Pons (tissue), 1 donor: ENCODE measurements at regions not wholly inside any gene's neighbourhood (a gene's known extent, or its start where the extent isn't known, plus 50 kb on each side); places are given as distances from the start of the nearest gene placed in this dataset.
"Not testable (repeated sequence)": the region's sequence is repeated elsewhere in the genome, so short reads cannot be mapped to it uniquely, and the experiment has no call there.

Experiments used
- DNase-seq: peaks from one replicate; pipeline ENCODE4 v3.0.0-alpha.2; 2016; ENCODE audit warnings: low spot score

- no peak for DNase-seq
Observed at GRCh38 chr13:56459286-56459685, 681.4 kb upstream of the PRR20A start.

- DNase-seq = no peak
Observed at GRCh38 chr13:56501750-56502149, 639.0 kb upstream of the PRR20A start.

- no peak for DNase-seq
Observed at GRCh38 chr13:56510836-56511235, 629.9 kb upstream of the PRR20A start.

GRCh38 chr13:56512336-56512735, 628.4 kb upstream of the PRR20A start:
- DNase-seq = not testable (repeated sequence)

- DNase-seq = no peak
Observed at GRCh38 chr13:56515441-56515840, 625.3 kb upstream of the PRR20A start.

DNA sequence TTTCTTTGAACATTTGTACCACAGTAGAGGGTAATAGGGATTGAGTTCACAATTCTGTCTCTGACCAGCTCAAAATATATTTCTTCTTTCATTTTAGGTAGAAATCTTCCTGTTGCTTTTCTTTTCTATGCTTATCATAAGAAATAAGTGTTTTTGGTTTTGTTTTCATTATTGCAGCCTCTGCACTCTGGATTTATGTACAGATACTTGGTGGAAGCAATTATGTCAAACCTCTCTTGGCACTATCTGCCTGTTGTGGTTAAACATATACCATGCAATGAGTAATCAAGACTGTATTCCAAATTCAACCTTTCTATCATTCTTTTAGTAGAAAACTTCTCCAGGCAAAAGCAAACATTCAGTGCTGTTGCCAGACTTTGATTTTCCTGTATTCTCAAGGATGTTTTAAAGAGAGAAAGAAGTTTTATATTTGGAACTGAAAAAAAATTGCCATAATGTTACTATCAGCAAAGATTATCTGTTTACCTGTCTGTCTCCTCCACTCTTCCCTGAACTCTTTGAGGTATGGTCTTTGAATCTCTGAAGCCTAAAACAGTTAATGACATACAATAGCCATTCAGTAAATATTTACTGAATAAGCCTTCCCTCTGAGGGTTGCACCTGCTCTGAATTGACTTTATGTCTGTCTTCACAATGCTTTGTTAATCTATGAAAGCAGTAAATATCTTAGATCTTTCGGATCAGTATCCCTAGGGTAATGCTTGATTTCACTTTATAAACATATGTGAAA, 612.5 kb upstream of the PRR20A start:
- no peak for DNase-seq

- DNase-seq = no peak
Observed at GRCh38 chr13:56530096-56530495, 610.6 kb upstream of the PRR20A start.

GRCh38 chr13:56547921-56548320, 592.8 kb upstream of the PRR20A start:
- not testable (repeated sequence) for DNase-seq

DNA sequence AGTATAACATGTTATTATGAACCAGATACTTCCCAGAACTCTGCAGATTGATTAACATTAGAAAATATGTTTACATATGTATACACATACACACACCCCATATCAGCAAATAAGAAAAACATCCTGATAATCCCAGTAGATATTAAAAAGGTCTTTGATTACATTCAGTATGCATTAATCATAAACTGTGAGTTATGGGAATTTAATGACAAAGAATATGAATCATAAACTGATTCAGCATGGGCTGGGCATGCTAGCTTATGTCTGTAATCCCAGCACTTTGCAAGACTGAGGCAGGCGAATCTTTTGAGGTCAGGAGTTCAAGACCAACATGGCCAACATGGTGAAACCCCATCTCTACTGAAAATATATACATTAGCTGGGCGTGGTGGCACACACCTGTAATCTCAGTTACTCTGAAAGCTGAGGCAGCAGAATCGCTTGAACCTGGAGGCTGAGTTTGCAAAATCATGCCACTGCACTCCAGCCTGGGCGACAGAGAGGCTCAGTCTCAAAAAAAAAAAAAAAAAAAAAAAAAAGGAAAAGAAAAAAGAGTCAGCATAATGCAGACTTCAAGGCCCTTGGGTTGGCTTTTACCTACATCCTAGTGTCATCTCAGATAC, 581.9 kb upstream of the PRR20A start:
- DNase-seq = no peak

- no peak for DNase-seq
Observed at GRCh38 chr13:56561327-56561726, 579.4 kb upstream of the PRR20A start.

- DNase-seq = no peak
Observed at GRCh38 chr13:56563663-56564062, 577.1 kb upstream of the PRR20A start.

- no peak for DNase-seq
Observed at GRCh38 chr13:56586976-56587375, 553.7 kb upstream of the PRR20A start.

- DNase-seq = no peak
Observed at GRCh38 chr13:56615572-56615971, 525.1 kb upstream of the PRR20A start.

DNA sequence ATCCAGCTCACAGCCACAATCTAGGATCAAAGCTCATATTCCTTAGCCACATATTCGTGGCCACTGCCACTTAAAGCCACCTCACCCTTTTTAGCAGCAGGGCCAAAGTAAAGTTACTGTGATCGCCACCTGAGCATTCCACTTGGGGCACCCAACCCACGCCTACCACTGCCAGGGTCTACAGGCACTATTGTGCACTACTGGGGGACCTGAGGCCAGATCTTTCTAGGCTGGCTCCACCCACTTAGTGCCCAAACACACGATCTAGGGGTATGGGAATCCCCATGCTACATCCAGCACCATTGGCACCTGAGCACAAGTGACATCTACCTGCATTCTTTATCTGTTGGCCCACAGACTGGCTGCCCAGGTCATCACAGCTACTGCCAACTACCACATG, 517.9 kb upstream of the PRR20A start:
- DNase-seq = no peak

- DNase-seq = not testable (repeated sequence)
Observed at GRCh38 chr13:56628886-56629285, 511.8 kb upstream of the PRR20A start.

DNA sequence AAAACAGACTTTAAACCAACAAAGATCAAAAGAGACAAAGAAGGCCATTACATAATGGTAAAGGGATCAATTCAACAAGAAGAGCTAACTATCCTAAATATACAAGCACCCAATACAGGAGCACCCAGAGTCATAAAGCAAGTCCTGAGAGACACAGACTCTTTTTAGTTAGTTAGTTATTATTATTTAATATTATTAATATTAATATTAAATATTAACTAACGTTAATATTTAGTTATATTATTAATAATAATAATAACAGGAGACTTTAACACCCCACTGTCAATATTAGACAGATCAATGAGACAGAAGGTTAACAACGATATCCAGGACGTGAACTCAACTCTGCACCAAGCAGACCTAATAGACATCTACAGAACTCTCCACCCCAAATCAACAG, 509.7 kb upstream of the PRR20A start:
- not testable (repeated sequence) for DNase-seq

DNA sequence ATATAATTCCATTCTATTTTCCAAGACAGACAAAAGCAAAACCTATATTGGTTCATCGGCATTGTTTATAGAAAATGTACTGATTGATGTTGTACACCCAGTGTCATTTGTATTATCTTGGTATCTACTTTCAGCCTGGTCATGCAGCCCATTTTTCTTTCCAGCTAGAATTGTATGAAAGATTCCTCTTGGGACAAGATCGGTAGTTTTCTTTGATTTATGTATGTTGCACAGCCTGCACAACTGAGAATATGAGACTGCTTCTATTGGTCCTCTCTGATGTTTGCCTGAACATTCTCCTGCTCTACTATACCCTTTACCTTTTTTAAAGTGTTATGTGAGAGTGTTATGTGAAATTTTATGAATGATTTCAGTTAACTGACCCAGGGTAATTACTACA, 487.7 kb upstream of the PRR20A start:
- no peak for DNase-seq

DNA sequence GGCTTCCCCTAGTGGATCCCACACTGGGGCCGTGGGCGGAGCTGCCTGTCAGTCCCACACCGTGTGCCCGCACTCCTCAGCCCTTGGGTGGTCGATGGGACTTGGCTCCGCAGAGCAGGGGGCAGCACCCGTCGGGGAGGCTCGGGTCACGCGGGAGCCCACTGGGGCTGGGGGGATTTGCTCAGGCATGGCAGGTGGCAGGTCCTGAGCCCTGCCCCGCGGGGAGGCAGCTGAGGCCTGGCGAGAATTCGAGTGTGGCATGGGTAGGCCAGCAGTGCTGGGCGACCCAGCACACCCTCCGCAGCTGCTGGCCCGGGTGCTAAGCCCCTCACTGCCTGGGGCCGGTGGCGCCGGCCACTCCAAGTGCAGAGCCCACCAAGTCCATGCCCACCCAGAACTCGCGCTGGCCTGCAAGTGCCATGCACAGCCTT, 481.7 kb upstream of the PRR20A start:
- DNase-seq = no peak

DNA sequence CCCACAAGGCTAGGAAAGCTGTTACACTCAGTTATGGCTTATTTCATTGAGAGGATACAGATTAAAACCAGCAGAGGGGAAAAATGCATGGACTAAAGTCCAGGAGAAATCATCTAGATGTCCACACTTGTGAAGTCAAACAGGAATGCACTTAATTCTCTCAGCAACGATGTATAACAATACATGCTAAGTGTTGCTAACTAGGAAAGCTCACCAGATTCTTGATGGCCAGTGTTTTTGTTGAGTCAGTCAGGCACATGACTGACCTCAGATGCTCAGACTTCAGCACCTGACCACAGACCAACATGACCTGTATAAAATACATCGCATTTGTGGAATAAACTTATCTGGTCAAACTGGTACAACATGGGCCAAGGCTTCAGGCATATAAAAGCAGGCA, 470.2 kb upstream of the PRR20A start:
- no peak for DNase-seq

GRCh38 chr13:56681404-56681803, 459.3 kb upstream of the PRR20A start:
- no peak for DNase-seq

GRCh38 chr13:56687131-56687530, 453.6 kb upstream of the PRR20A start:
- no peak for DNase-seq

DNA sequence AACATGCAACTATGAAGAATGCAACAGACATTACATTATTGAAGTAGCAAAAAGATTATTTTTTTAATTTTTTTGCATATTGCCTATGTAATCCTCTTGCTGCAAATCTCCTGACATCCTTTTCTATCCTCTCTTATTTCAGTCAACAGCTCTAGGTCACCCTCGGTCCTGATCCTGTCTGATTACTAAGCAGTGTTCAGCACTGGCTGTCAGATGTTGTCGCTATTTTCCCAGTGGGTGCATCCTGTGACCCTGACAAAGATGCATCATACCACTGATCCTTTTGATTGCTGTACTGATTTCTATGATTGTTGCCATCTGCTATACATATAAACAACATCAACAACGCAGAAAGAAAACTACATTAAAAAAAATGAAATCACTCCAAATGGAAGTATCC, 443.7 kb upstream of the PRR20A start:
- DNase-seq = no peak

DNA sequence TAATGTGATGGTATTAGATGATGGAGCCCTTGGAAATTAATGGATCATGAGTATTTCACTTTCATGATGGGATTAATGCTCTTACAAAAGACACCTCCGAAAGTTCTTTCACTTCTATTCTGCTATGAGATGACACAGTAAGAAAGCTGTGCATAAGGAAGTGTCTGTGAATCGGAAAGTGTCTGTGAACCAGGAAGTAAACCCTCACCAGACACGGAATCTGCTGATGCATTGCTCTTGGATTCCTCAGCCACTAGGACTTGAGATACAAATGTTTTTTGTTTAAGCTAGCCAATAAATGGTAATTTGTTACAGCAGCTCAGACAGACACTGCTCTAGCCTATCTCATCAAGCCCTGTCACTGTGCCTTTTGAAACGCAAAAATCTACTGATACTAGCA, 440.4 kb upstream of the PRR20A start:
- DNase-seq = no peak

- DNase-seq = no peak
Observed at GRCh38 chr13:56706485-56706884, 434.2 kb upstream of the PRR20A start.
